ENCODE measurements at regions not wholly inside any gene's neighbourhood (a gene's known extent, or its start where the extent isn't known, plus 50 kb on each side); places are given as distances from the start of the nearest gene placed in this dataset.

DNA sequence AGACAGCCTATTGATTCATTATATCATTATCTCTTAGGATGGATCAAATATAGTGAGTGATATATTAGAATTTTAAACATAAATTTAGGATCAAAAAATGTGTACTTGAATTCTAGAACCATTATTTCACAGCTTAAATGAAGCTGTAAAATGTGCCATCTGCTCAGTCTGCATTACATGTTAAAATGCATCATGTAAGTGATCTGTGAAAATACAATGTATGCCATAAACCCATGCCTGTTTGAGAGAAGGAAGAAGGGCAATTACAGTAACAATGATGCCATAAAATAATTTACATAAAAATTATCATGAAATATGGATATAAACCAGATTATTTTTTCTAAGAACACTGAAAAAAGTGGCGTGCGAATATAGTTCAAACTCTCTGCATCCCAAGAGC, 1066.0 kb upstream of the ADGRL4 start:
- BruUV-seq (replicated peaks), result no TSS peak
- Histone ChIP-seq H3K36me3 (ENCODE audit: insufficient read depth, low read length) (no peaks in the 10 kb centered on the region), H2AFZ (ENCODE audit: low read length) (no peak overlapping the region), H4K20me1 (ENCODE audit: insufficient read depth, low read length) (no peaks in the 10 kb centered on the region), H3K4me2 (ENCODE audit: low read length) (no peak overlapping the region), H3K27ac (ENCODE audit: low read depth, low read length, poor library complexity, severe bottlenecking) (no peak overlapping the region), H3K9me3 (ENCODE audit: low read length) (no peaks in the 10 kb centered on the region), H3K9me2 (ENCODE audit: insufficient read depth, low read length) (no peaks in the 10 kb centered on the region), H3K4me3 (ENCODE audit: low read depth, low read length, poor library complexity, severe bottlenecking) (no peak overlapping the region), H3K79me2 (ENCODE audit: insufficient read depth, low read depth, low read length) (no peaks in the 10 kb centered on the region), H3K4me1 (ENCODE audit: insufficient read depth, low read length, poor library complexity, severe bottlenecking) (no peaks in the 10 kb centered on the region)
- intact Hi-C loops (cut with micrococcal nuclease; ENCODE audit: unreplicated experiment), result no loop called here
- ChIA-PET POLR2A (no interaction called here), CTCF (ENCODE audit: unreplicated experiment) (no interaction called here)
- no peak for DNase-seq (ENCODE audit: low spot score)
- TF ChIP-seq, protein P1, sequence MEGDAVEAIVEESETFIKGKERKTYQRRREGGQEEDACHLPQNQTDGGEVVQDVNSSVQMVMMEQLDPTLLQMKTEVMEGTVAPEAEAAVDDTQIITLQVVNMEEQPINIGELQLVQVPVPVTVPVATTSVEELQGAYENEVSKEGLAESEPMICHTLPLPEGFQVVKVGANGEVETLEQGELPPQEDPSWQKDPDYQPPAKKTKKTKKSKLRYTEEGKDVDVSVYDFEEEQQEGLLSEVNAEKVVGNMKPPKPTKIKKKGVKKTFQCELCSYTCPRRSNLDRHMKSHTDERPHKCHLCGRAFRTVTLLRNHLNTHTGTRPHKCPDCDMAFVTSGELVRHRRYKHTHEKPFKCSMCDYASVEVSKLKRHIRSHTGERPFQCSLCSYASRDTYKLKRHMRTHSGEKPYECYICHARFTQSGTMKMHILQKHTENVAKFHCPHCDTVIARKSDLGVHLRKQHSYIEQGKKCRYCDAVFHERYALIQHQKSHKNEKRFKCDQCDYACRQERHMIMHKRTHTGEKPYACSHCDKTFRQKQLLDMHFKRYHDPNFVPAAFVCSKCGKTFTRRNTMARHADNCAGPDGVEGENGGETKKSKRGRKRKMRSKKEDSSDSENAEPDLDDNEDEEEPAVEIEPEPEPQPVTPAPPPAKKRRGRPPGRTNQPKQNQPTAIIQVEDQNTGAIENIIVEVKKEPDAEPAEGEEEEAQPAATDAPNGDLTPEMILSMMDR (conservative IDR thresholded peaks at IDR 0.05; ENCODE audit: low read length), result no peak
- TF ChIP-seq EZH2phosphoT487 (IDR thresholded peaks at IDR 0.05; ENCODE audit: borderline replicate concordance, low read depth, low read length), result no peak

DNA sequence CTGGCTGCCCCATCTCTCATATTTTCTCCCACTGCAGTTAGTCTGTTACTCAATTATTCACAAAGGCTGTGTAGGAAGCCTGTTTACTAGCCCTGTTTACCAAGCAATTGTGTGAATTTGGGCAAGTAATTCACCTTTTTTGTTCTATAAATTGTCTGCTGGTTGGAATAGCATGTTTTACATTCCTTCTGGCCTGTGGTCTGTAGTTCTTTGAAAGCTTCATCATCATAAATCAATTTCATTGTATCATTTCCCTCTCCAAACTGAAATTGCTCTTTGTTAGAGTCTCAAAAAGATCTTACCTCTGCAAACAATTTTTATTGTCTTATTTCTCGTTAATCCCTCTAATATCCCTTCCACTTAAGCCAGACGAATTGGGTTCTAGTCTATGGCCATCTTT, 1059.5 kb upstream of the ADGRL4 start:
- CTCF ChIA-PET (ENCODE audit: unreplicated experiment), result no interaction called here
- intact Hi-C loops (cut with micrococcal nuclease; ENCODE audit: unreplicated experiment), result no loop called here
- Histone ChIP-seq H3K4me3 (ENCODE audit: low read depth, low read length, poor library complexity, severe bottlenecking) (no peak overlapping the region), H3K9me2 (ENCODE audit: insufficient read depth, low read length) (no peaks in the 10 kb centered on the region), H3K9me3 (ENCODE audit: low read length) (no peaks in the 10 kb centered on the region), H3K79me2 (ENCODE audit: insufficient read depth, low read depth, low read length) (no peaks in the 10 kb centered on the region), H2AFZ (ENCODE audit: low read length) (no peak overlapping the region), H3K4me1 (ENCODE audit: insufficient read depth, low read length, poor library complexity, severe bottlenecking) (no peaks in the 10 kb centered on the region), H4K20me1 (ENCODE audit: insufficient read depth, low read length) (no peaks in the 10 kb centered on the region), H3K36me3 (ENCODE audit: insufficient read depth, low read length) (no peaks in the 10 kb centered on the region), H3K4me2 (ENCODE audit: low read length) (no peak overlapping the region), H3K27ac (ENCODE audit: low read depth, low read length, poor library complexity, severe bottlenecking) (no peak overlapping the region)
- POLR2A ChIA-PET, result no interaction called here
- DNase-seq (ENCODE audit: low spot score), result no peak
- TF ChIP-seq, protein P1 (conservative IDR thresholded peaks at IDR 0.05; ENCODE audit: low read length), result no peak
- TF ChIP-seq EZH2phosphoT487 (IDR thresholded peaks at IDR 0.05; ENCODE audit: borderline replicate concordance, low read depth, low read length), result no peak
- no TSS peak for BruUV-seq (replicated peaks)

DNA sequence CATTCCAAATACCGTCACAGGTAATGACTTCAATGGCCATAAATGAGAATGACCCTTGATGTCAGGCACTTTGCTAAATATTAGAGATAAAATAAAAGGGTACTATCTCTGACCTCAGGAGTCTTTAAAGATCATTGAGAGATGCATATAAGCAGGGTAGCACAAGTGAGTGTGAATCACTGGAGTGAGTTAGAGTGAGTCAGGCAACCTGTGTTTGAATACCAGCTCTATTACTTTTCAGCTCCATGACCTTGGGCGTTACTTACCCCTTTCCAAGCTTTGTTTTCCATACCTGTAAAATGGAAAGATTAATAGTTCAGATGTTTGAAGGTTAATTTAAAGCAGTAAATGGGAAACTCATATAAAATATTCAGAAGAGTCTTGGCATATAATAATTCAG, 1058.0 kb upstream of the ADGRL4 start:
- no peaks in the 10 kb centered on the region for H3K9me2 ChIP-seq (ENCODE audit: insufficient read depth, low read length)
- POLR2A ChIA-PET, result no interaction called here
- no peaks in the 10 kb centered on the region for H3K9me3 ChIP-seq (ENCODE audit: low read length)
- H3K36me3 ChIP-seq (ENCODE audit: insufficient read depth, low read length), result no peaks in the 10 kb centered on the region
- no peak overlapping the region for H3K4me2 ChIP-seq (ENCODE audit: low read length)
- intact Hi-C loops (cut with micrococcal nuclease; ENCODE audit: unreplicated experiment), result no loop called here
- CTCF ChIA-PET (ENCODE audit: unreplicated experiment), result no interaction called here
- TF ChIP-seq, protein P1 (conservative IDR thresholded peaks at IDR 0.05; ENCODE audit: low read length), result no peak
- TF ChIP-seq EZH2phosphoT487 (IDR thresholded peaks at IDR 0.05; ENCODE audit: borderline replicate concordance, low read depth, low read length), result no peak
- no peaks in the 10 kb centered on the region for H4K20me1 ChIP-seq (ENCODE audit: insufficient read depth, low read length)
- no peak overlapping the region for H3K4me3 ChIP-seq (ENCODE audit: low read depth, low read length, poor library complexity, severe bottlenecking)
- H3K27ac ChIP-seq (ENCODE audit: low read depth, low read length, poor library complexity, severe bottlenecking), result no peak overlapping the region
- no peaks in the 10 kb centered on the region for H3K79me2 ChIP-seq (ENCODE audit: insufficient read depth, low read depth, low read length)
- no peaks in the 10 kb centered on the region for H3K4me1 ChIP-seq (ENCODE audit: insufficient read depth, low read length, poor library complexity, severe bottlenecking)
- DNase-seq (ENCODE audit: low spot score), result no peak
- H2AFZ ChIP-seq (ENCODE audit: low read length), result no peak overlapping the region
- no TSS peak for BruUV-seq (replicated peaks)
